IMR-90 (cell line): ENCODE measurements at regions not wholly inside any gene's neighbourhood (a gene's known extent, or its start where the extent isn't known, plus 50 kb on each side); places are given as distances from the start of the nearest gene placed in this dataset.

ENCODE experiments used
- ATAC-seq: fragments of 200-7000 bp; cut with Tn5 transposase; 2 replicates; pipeline ENCODE4 v1.9.1; 2020; ENCODE audit warnings: low read depth, mild to moderate bottlenecking, moderate library complexity
- BruUV-seq: library from RNA; stranded (reverse); fragments of 400-500 nt; replicated peaks from 2 replicates; lab custom pipeline; 2021; lab: Mats Ljungman, UMichigan
- CTCF ChIA-PET: fragments of 300-600 bp; formaldehyde crosslinking; extraction: SDS; loops from one replicate; lab custom pipeline; 2021; ENCODE audit warnings: antibody characterized with exemption; lab: Yijun Ruan, JAX
- POLR2A ChIA-PET: fragments of 300-600 bp; sonication (Branson Sonifier 250); formaldehyde crosslinking; loops from one replicate; lab custom pipeline; 2022; ENCODE audit warnings: antibody characterized with exemption; ENCODE audit not compliant: unreplicated experiment; lab: Charles Lee
- DNase-seq: peaks from one replicate; pipeline ENCODE4 v3.0.0; 2013
- H2AFZ ChIP-seq: replicated peaks from 2 replicates; pipeline ENCODE3; 2013; ENCODE audit warnings: low read length, mild to moderate bottlenecking; ENCODE audit not compliant: poor library complexity
- H2AK5ac ChIP-seq: 2 replicates; pipeline ENCODE4 v1.6.1; 2013; ENCODE audit warnings: low read depth, low read length, inconsistent platforms
- H2AK9ac ChIP-seq: replicated peaks from 2 replicates; pipeline ENCODE3; 2013; ENCODE audit warnings: mild to moderate bottlenecking, low read depth, low read length, moderate library complexity; ENCODE audit not compliant: poor library complexity
- H2BK120ac ChIP-seq: 2 replicates; pipeline ENCODE4 v1.6.1; 2013; ENCODE audit warnings: low read depth, low read length, inconsistent platforms
- H2BK15ac ChIP-seq: 3 replicates; pipeline ENCODE4 v1.6.1; 2013; ENCODE audit warnings: low read depth, low read length, inconsistent platforms
- H2BK20ac ChIP-seq: 2 replicates; pipeline ENCODE4 v1.6.1; 2013; ENCODE audit warnings: low read depth, mild to moderate bottlenecking, inconsistent platforms, low read length, moderate library complexity
- H2BK5ac ChIP-seq: 2 replicates; pipeline ENCODE4 v1.6.1; 2013; ENCODE audit warnings: mild to moderate bottlenecking, low read depth, low read length, inconsistent platforms; ENCODE audit not compliant: poor library complexity, severe bottlenecking
- H3K14ac ChIP-seq: replicated peaks from 2 replicates; pipeline ENCODE4 v1.6.1; 2013; ENCODE audit warnings: low read depth, low read length, inconsistent platforms
- H3K18ac ChIP-seq: 2 replicates; pipeline ENCODE4 v1.6.1; 2013; ENCODE audit warnings: low read depth, low read length, control low read depth
- H3K23ac ChIP-seq: 2 replicates; pipeline ENCODE4 v1.6.1; 2013; ENCODE audit warnings: low read depth, low read length, inconsistent platforms
- H3K27ac ChIP-seq: 2 replicates; pipeline ENCODE4 v1.5.1; 2013; ENCODE audit warnings: mild to moderate bottlenecking, control low read depth, low read length; ENCODE audit not compliant: insufficient read depth
- H3K27me3 ChIP-seq: 2 replicates; pipeline ENCODE4 v1.6.1; 2013; ENCODE audit warnings: low read length; ENCODE audit not compliant: control insufficient read depth, insufficient read depth
- H3K36me3 ChIP-seq: 2 replicates; pipeline ENCODE4 v1.6.1; 2013; ENCODE audit warnings: low read length, mixed read lengths; ENCODE audit not compliant: control insufficient read depth, insufficient read depth
- H3K4ac ChIP-seq: 2 replicates; pipeline ENCODE4 v1.6.1; 2013; ENCODE audit warnings: low read depth, low read length, inconsistent platforms
- H3K4me1 ChIP-seq: 2 replicates; pipeline ENCODE4 v1.6.1; 2013; ENCODE audit warnings: low read length, mixed read lengths; ENCODE audit not compliant: control insufficient read depth, insufficient read depth
- H3K4me2 ChIP-seq: 2 replicates; pipeline ENCODE4 v1.6.1; 2013; ENCODE audit warnings: low read depth, mild to moderate bottlenecking, control low read depth, low read length, moderate library complexity
- H3K4me3 ChIP-seq: 2 replicates; pipeline ENCODE4 v1.5.1; 2013; ENCODE audit warnings: low read depth, mild to moderate bottlenecking, control low read depth, low read length, moderate library complexity; ENCODE audit not compliant: insufficient read depth
- H3K56ac ChIP-seq: 2 replicates; pipeline ENCODE4 v1.6.1; 2013; ENCODE audit warnings: low read length, inconsistent platforms; ENCODE audit not compliant: insufficient read depth; ENCODE audit errors: extremely low read depth
- H3K79me1 ChIP-seq, 2 experiments: 2 replicates each; pipeline ENCODE4 v1.6.1; 2013; ENCODE audit warnings: low read length in 2 of 2, inconsistent platforms in 1 of 2, low read depth in 1 of 2
- H3K9ac ChIP-seq: 2 replicates; pipeline ENCODE4 v1.6.1; 2013; ENCODE audit warnings: low read depth, low read length, control low read depth
- H3K9me1 ChIP-seq: 2 replicates; pipeline ENCODE4 v1.6.1; 2013; ENCODE audit warnings: low read length, inconsistent platforms; ENCODE audit not compliant: insufficient read depth
- H3K9me3 ChIP-seq: 2 replicates; pipeline ENCODE4 v1.6.1; 2013; ENCODE audit warnings: low read length; ENCODE audit not compliant: control insufficient read depth, insufficient read depth
- H4K20me1 ChIP-seq: 2 replicates; pipeline ENCODE4 v1.6.1; 2013; ENCODE audit warnings: low read length, inconsistent platforms; ENCODE audit not compliant: insufficient read depth
- H4K5ac ChIP-seq: 2 replicates; pipeline ENCODE4 v1.6.1; 2013; ENCODE audit warnings: mild to moderate bottlenecking, low read depth, low read length, control low read depth
- H4K8ac ChIP-seq, 2 experiments: 2 replicates each; pipeline ENCODE4 v1.6.1; 2013; ENCODE audit warnings: low read depth in 2 of 2, low read length in 2 of 2, control low read depth in 1 of 2, inconsistent platforms in 1 of 2
- H4K91ac ChIP-seq: 2 replicates; pipeline ENCODE4 v1.6.1; 2013; ENCODE audit warnings: low read depth, low read length, inconsistent platforms; ENCODE audit not compliant: insufficient read depth
- CEBPB ChIP-seq: IDR thresholded peaks from 2 replicates; pipeline ENCODE4 v1.6.1; 2012; ENCODE audit warnings: low read depth, low read length, improper control_type of control experiment
- WGBS, 2 experiments: methylation state at CpG; one replicate each; pipeline versions ENCODE4 v1.1.5 to v1.1.7; 2013; ENCODE audit warnings: missing lambda C conversion rate in 2 of 2; ENCODE audit not compliant: insufficient read length in 1 of 2; ENCODE audit errors: extremely low coverage in 2 of 2; 5-methylcytosine and 5-hydroxymethylcytosine counted together
- dilution Hi-C: fragments of 300-500 bp; cut with HindIII; formaldehyde crosslinking; loops from one replicate; pipeline ENCODE4 v1.14.3; 2018; ENCODE audit warnings: low sequenced_read_pairs; ENCODE audit not compliant: unreplicated experiment
- in situ Hi-C: fragments of 300-500 bp; cut with MboI; formaldehyde crosslinking; loops from 3 replicates; pipeline ENCODE4 v1.14.3; 2019; ENCODE audit warnings: low sequenced_read_pairs, inconsistent platforms, mixed read lengths
- intact Hi-C: fragments of 100-400 bp; cut with micrococcal nuclease; formaldehyde crosslinking; loops from 2 replicates; pipeline ENCODE4 v1.10.0; 2022

DNA sequence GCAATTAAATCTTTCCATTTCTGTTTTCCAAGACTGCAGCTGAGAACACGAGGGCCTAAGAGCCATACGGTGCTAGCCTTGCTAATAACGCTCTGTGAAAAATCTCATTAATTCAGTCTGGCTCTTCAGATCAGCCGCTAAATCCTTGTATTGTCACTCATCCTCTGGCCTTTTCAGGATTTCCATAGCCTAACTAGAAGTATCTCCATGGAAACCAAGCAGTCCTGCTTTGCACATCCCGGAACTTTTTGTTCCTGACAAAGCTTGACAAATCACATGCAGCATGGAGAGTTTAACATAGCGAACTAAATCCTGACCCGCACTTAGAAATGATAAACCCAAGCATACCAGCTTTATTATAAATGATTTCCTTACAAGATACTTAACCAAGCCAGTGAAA, 383.7 kb downstream of the CD83 start:
- no peak overlapping the region for H2BK120ac ChIP-seq
- H3K23ac ChIP-seq: no peak overlapping the region
- H3K9me1 ChIP-seq: no peaks in the 10 kb centered on the region
- ChIA-PET POLR2A (no interaction called here), CTCF (interaction anchor here (0.6 kb wide), 1 partner anchor 985 kb away, joined by 3 read pairs; no protein-coding TSS in a partner anchor)
- H2AFZ ChIP-seq: no peak overlapping the region
- no peak overlapping the region for H3K4ac ChIP-seq
- H3K79me1 ChIP-seq: no peaks in the 10 kb centered on the region
- in situ Hi-C loops: no loop called here
- H3K9ac ChIP-seq: no peak overlapping the region
- H2AK5ac ChIP-seq: no peak overlapping the region
- no peak overlapping the region for H2BK5ac ChIP-seq
- ATAC-seq: no peak
- H3K27me3 ChIP-seq: no peaks in the 10 kb centered on the region
- no peak overlapping the region for H3K4me2 ChIP-seq
- no peak overlapping the region for H4K8ac ChIP-seq
- dilution Hi-C loops: no loop called here
- DNase-seq: no peak
- H3K4me3 ChIP-seq: no peak overlapping the region
- no peak overlapping the region for H2BK20ac ChIP-seq
- H2BK15ac ChIP-seq: no peak overlapping the region
- no peak overlapping the region for H3K18ac ChIP-seq
- BruUV-seq: no TSS peak
- intact Hi-C loops: no loop called here
- TF ChIP-seq CEBPB: no peak
- H3K36me3 ChIP-seq: no peaks in the 10 kb centered on the region
- no peak overlapping the region for H4K91ac ChIP-seq
- 93% methylated on average over 2 of the region's 7 CpGs; no CpG with 5 or more reads in 1 of the 2 experiments for WGBS, 2 experiments
- no peak overlapping the region for H2AK9ac ChIP-seq
- no peaks in the 10 kb centered on the region; the same call in 1 of the 2 replicates for H4K20me1 ChIP-seq
- H3K56ac ChIP-seq: no peak overlapping the region
- no peak overlapping the region for H3K27ac ChIP-seq
- no peaks in the 10 kb centered on the region for H3K9me3 ChIP-seq
- H3K4me1 ChIP-seq: peaks cover 4% of the 10 kb centered on the region
- no peak overlapping the region for H4K5ac ChIP-seq
- no peak overlapping the region for H3K14ac ChIP-seq
